OCI-LY3 (cell line): ENCODE measurements at regions not wholly inside any gene's neighbourhood (a gene's known extent, or its start where the extent isn't known, plus 50 kb on each side); places are given as distances from the start of the nearest gene placed in this dataset.
"Not testable (repeated sequence)": the region's sequence is repeated elsewhere in the genome, so short reads cannot be mapped to it uniquely, and the experiment has no call there.

Experiments used
- H2AFZ ChIP-seq: fragments of 200-600, 300-600 bp; shearing (Covaris generic); 2 replicates; pipeline ENCODE4 v1.6.0; 2014; ENCODE audit warnings: antibody characterized with exemption, low read depth, low read length
- H3K27ac ChIP-seq: fragments of 200-600, 300-600 bp; sonication (generic); 2 replicates; pipeline ENCODE4 v1.5.1; 2014; ENCODE audit warnings: mild to moderate bottlenecking, low read length, moderate library complexity, mixed read lengths
- H3K27me3 ChIP-seq: fragments of 200-600, 300-600 bp; sonication (generic); 2 replicates; pipeline ENCODE4 v1.6.1; 2014; ENCODE audit warnings: low read depth, low read length, mixed read lengths
- H3K36me3 ChIP-seq: fragments of 200-600, 300-600 bp; sonication (generic); replicated peaks from 2 replicates; pipeline ENCODE3; 2014; ENCODE audit warnings: low read depth, low read length, mixed read lengths
- H3K4me1 ChIP-seq: fragments of 300-600, 200-600 bp; sonication (generic); 2 replicates; pipeline ENCODE4 v1.6.1; 2014; ENCODE audit warnings: low read length, mixed read lengths
- H3K4me2 ChIP-seq: fragments of 200-600, 300-600 bp; sonication (generic); 2 replicates; pipeline ENCODE4 v1.6.1; 2014; ENCODE audit warnings: low read length, mixed read lengths
- H3K4me3 ChIP-seq: fragments of 300-600, 200-600 bp; sonication (generic); 2 replicates; pipeline ENCODE4 v1.5.1; 2014; ENCODE audit warnings: antibody characterized with exemption, mild to moderate bottlenecking, low read length, moderate library complexity
- H3K79me2 ChIP-seq: fragments of 300-600, 200-600 bp; shearing (Covaris generic); 2 replicates; pipeline ENCODE4 v1.6.1; 2014; ENCODE audit warnings: mild to moderate bottlenecking, low read length, mixed read lengths
- H3K9ac ChIP-seq: fragments of 300-600, 200-600 bp; shearing (Covaris generic); 2 replicates; pipeline ENCODE4 v1.6.0; 2014; ENCODE audit warnings: mild to moderate bottlenecking, low read length, moderate library complexity
- H3K9me3 ChIP-seq: fragments of 200-600, 300-600 bp; shearing (Covaris generic); 2 replicates; pipeline ENCODE4 v1.6.1; 2014; ENCODE audit warnings: low read length, mixed read lengths; ENCODE audit not compliant: insufficient read depth
- H4K20me1 ChIP-seq: fragments of 200-600, 300-600 bp; sonication (generic); 2 replicates; pipeline ENCODE4 v1.6.1; 2016; ENCODE audit warnings: low read length, mixed read lengths; ENCODE audit not compliant: insufficient read depth
- CTCF ChIP-seq: fragments of 200-600, 300-600 bp; sonication (generic); IDR thresholded peaks from 2 replicates; pipeline ENCODE4 v1.5.1; 2014; ENCODE audit warnings: antibody characterized with exemption, low read length, low read depth

- H2AFZ ChIP-seq, H3K36me3 ChIP-seq: not testable (repeated sequence)
Observed at GRCh38 chr1:143905214-143906179, 66.3 kb downstream of the FAM72C start.

GRCh38 chr1:143904622-143904979, 67.2 kb downstream of the FAM72C start:
- H3K36me3 ChIP-seq, H3K9me3 ChIP-seq, H3K4me3 ChIP-seq, H3K27ac ChIP-seq, H3K4me2 ChIP-seq, H3K9ac ChIP-seq, H3K79me2 ChIP-seq, H3K4me1 ChIP-seq, H4K20me1 ChIP-seq, H2AFZ ChIP-seq, H3K27me3 ChIP-seq: not testable (repeated sequence)

More at GRCh38 chr1:143905214-143906179, 66.3 kb downstream of the FAM72C start:
- not testable (repeated sequence) for H3K27me3 ChIP-seq, H3K27ac ChIP-seq, H3K4me1 ChIP-seq, H3K9ac ChIP-seq, H3K9me3 ChIP-seq, H3K4me3 ChIP-seq, H4K20me1 ChIP-seq, H3K4me2 ChIP-seq, H3K79me2 ChIP-seq

- H3K36me3 ChIP-seq, H3K4me3 ChIP-seq, H3K4me2 ChIP-seq, H3K9me3 ChIP-seq, H3K27ac ChIP-seq, H3K79me2 ChIP-seq, H2AFZ ChIP-seq, H3K27me3 ChIP-seq, H3K9ac ChIP-seq, H3K4me1 ChIP-seq, H4K20me1 ChIP-seq: not testable (repeated sequence)
Observed at GRCh38 chr1:143903899-143904621, 67.7 kb downstream of the FAM72C start.

- H2AFZ ChIP-seq, H3K4me2 ChIP-seq, H3K9me3 ChIP-seq, H3K27me3 ChIP-seq, H3K9ac ChIP-seq, H3K79me2 ChIP-seq, H4K20me1 ChIP-seq, H3K4me1 ChIP-seq, H3K27ac ChIP-seq, H3K4me3 ChIP-seq, H3K36me3 ChIP-seq: not testable (repeated sequence)
Observed at GRCh38 chr1:143896377-143896776, 75.4 kb downstream of the FAM72C start.

- H4K20me1 ChIP-seq, H3K9ac ChIP-seq, H3K27ac ChIP-seq, H2AFZ ChIP-seq, H3K27me3 ChIP-seq, H3K9me3 ChIP-seq, H3K36me3 ChIP-seq, H3K79me2 ChIP-seq, H3K4me1 ChIP-seq, H3K4me2 ChIP-seq: not testable (repeated sequence)
- peak overlapping the region; percentile 51; the same call in 1 of the 2 replicates for H3K4me3 ChIP-seq
Observed at GRCh38 chr1:143884932-143885574, 86.7 kb downstream of the FAM72C start.

GRCh38 chr1:143884532-143884931, 87.3 kb downstream of the FAM72C start:
- H3K27me3 ChIP-seq, H3K27ac ChIP-seq, H3K79me2 ChIP-seq, H4K20me1 ChIP-seq, H3K9ac ChIP-seq, H3K4me2 ChIP-seq, H3K36me3 ChIP-seq, H3K9me3 ChIP-seq, H3K4me1 ChIP-seq, H2AFZ ChIP-seq: not testable (repeated sequence)
- TF ChIP-seq CTCF, result peak; percentile 19; the same call in 1 of the 2 replicates
- peak overlapping the region; percentile 51; the same call in 1 of the 2 replicates for H3K4me3 ChIP-seq

GRCh38 chr1:143879757-143880536, 91.8 kb downstream of the FAM72C start:
- not testable (repeated sequence) for H4K20me1 ChIP-seq, H3K79me2 ChIP-seq, H3K4me3 ChIP-seq, H3K4me2 ChIP-seq, H3K27me3 ChIP-seq, H3K27ac ChIP-seq, H3K9ac ChIP-seq, H3K4me1 ChIP-seq, H3K9me3 ChIP-seq, H3K36me3 ChIP-seq, H2AFZ ChIP-seq

- H3K4me1 ChIP-seq, H4K20me1 ChIP-seq, H3K27me3 ChIP-seq, H2AFZ ChIP-seq, H3K4me2 ChIP-seq, H3K9ac ChIP-seq, H3K9me3 ChIP-seq, H3K27ac ChIP-seq, H3K4me3 ChIP-seq, H3K79me2 ChIP-seq, H3K36me3 ChIP-seq: not testable (repeated sequence)
Observed at GRCh38 chr1:143875947-143876346, 95.8 kb downstream of the FAM72C start.
